GM18858 (cell line): ENCODE measurements at regions not wholly inside any gene's neighbourhood (a gene's known extent, or its start where the extent isn't known, plus 50 kb on each side); places are given as distances from the start of the nearest gene placed in this dataset.
"Not testable (repeated sequence)": the region's sequence is repeated elsewhere in the genome, so short reads cannot be mapped to it uniquely, and the experiment has no call there.

Experiments
- ATAC-seq: cut with Tn5 transposase; IDR thresholded peaks from one replicate; pipeline ENCODE4 v1.9.1; 2021; ENCODE audit not compliant: unreplicated experiment

DNA sequence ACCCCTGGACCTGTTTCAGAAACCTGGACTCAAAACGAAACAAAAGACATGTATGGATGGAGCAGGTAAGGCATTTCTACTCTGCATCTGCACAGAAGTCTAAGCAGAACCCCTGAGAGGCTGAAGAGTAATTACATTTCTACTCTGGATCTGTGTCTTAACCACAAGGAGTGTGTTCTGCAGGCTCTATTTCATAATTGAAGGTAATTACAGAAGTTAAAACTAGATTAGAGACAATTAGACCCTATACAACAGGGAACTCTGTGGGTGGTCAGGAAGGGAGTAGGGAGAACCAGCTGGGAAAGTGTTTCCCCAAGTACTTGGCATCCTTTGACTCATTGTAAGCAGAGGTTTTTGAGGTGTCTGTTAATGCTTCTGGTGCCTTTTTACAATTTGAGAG lies 69.8 kb downstream of the IGSF1 start:
- no peak for ATAC-seq

DNA sequence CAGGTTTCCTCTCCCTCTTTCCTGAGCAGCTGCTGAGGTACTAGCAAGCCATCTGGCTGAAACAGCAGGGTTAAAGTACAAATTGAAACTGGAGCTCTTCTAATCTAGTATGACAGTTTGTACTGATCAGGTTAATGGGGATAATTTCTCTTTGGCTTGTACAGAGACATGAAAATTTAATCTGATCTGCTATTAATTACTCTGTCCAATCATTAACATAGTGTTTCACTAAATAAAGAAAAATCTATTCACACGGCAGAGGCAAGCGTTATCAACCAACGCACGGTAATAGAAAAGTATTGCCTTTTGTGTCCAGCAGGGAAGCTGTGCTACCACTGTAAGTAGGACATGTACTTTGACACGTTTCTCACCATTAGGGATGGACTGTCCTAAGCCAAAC lies 71.1 kb downstream of the IGSF1 start:
- no peak for ATAC-seq

DNA sequence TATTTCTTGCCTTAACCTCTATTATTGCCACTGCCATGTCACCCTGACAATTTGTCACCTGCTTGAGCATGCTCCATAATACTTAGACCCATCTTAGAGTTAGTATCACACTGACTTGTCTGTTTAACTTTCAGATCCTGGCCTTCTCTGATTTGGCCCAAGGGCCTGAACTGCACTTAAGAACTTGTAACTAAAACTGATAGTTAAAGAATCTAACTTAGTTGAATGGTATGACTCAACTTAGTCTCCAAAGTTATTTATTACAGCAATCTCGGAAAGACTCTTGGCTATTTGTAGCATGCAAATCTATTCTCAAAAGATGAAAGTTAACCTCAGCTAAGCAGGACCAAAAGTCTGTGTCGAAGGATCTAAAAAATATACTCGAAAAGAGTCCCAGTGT lies 72.3 kb downstream of the IGSF1 start:
- peak; percentile 68 for ATAC-seq

DNA sequence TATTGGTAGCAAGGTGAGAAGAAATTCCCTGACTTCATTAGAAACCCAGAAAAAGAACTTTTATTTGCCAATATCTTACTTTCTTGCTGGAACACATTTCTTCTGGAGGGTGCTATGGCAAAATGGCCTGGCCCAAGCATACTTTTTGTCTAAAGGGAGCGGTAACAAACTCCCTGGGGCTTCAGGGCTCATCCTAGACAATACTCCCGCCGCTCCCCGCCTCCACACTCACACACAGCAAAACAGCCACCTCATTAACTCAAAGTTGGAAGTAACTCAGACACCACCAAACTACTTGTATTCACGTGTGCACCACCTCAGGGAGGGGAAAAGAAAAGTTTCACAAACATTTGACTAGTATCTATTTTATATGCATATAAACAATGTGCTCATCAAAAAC lies 75.7 kb downstream of the IGSF1 start:
- no peak for ATAC-seq

DNA sequence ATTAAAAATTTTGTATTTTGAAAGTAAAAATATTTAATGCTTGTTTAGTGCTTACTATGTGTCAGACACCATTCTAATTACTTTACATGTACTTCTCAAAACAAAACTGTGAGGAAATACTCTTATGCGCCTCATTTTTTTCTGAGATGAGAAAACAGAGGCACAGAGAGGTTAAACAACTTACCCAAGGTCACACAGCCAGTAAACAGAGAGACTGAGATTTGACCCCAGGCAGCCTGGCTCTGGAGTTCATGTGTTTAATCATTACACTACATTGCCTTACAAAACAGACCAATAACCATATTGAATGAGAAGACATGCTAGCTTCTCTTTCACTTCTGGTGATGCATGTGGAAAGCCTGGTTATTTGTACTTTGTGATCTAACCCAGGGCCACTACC lies 86.3 kb downstream of the IGSF1 start:
- no peak for ATAC-seq

DNA sequence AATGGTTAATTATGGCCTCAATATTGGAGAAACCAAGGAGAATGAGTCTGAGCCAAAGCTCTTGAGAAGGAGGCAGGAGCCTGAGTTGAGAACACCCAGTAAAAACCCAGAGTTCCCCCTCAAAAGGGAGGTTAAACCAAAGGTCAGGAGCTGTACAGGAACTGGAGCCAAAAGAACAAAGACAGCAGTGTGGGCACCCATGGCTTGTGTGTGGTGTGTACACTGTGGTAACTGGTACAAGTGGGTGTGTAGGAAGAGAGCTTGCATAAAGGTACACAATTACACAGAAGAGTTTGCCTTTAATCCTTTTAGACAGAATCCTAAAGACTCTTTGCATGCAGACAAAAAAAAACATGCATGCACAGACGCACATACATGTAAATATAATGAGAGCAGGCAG lies 87.1 kb downstream of the IGSF1 start:
- ATAC-seq, result no peak

DNA sequence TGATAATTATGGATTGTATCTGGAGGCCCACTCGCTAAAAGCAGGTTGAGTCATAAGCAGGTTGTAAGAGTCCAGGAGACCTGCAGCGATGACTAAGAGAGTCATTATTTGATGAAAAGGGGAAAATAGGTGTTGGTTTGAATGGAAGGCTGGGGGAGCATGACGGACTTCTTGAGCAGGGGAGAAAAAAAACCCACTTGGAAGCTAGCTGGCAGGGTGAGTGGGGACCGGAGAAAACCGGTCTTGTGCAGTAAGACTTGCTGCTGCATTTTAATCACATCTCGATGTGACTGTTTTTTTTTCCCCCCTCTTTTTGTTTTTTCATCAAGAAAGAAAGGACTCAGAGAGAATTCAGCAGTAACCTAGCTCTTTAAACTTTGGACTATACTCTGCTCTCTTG lies 90.0 kb downstream of the IGSF1 start:
- ATAC-seq, result no peak

DNA sequence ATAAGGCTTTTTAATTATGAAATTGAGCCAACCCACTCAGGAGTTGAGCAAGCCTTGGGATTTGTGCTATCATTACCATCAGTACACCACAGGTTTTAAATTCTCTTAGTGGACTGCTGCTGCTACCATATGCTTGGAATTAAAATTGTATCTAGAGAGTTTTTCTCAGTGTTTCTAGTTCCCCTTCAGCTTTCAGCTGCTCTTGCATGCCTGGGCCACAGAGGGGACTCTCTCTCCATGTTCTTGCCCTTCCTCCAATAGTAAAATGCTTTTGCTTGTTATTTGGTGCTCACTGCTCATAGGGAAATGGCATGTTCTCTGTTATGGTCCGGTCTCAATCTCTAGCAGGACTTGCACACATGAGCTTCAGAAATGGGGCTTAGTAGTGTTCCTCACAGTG lies 101.9 kb downstream of the IGSF1 start:
- no peak for ATAC-seq

DNA sequence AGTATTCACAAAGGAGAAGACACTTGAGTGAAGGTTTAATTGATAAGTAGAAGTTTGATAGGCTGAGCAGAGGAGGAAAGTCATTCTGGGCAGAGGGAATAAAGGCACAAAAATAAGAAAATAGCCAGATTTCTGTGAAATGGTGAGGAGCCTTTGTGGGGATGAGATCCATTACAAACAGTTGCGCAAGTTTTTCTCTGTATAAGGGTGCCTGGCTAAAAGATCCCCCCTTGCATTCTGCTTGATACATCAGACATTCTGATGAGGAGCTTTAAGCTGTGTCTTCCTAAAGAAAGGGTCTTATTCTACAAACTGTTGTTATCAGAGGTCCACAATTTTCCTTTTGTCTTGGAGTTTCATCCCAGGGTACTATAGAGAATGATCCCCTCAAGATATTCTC lies 112.0 kb downstream of the ARHGAP36 start:
- ATAC-seq, result no peak

DNA sequence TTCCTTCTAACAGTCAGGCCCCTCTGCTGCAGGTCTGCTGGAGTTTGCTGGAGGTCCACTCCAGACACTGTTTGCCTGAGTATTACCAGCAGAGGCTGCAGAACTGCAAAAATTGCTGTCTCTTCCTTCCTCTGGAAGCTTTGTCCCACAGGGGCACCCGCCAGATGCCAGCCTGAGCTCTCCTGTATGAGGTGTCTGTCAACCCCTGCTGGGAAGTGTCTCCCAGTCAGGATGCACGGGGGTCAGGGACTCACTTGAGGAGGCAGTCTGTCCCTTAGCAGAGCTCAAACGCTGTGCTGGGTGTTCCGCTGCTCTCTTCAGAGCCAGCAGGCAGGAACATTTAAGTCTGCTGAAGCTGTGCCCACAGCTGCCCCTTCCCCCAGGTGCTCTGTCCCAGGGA lies 105.5 kb downstream of the ARHGAP36 start:
- not testable (repeated sequence) for ATAC-seq

DNA sequence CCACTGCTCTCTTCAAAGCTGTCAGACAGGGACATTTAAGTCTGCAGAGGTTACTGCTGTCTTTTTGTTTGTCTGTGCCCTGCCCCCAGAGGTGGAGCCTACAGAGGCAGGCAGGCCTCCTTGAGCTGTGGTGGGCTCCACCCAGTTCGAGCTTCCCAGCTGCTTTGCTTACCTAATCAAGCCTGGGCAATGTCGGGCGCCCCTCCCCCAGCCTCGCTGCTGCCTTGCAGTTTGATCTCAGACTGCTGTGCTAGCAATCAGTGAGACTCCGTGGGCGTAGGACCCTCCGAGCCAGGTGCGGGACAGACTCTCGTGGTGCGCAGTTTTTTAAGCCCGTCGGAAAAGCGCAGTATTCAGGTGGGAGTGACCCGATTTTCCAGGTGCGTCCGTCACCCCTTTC lies 99.5 kb downstream of the ARHGAP36 start:
- not testable (repeated sequence) for ATAC-seq

DNA sequence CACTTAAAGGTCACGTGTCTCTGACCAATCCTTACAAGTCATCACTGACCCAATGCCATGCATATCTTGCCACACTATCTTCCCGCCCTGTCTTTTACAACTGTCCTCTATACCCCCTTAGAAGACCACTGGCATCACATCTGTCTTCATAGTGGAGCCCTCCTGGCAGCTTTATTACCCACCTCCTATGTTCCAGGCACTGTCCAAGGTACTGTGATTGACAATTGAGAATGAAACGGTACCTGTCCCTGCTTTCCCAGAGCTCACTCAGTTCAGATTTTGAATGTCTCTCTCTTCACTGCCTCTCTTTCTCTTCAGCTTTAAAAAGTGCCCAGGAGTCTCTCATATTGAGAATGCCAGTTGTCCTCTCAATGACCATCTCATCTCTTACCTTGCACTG lies 88.6 kb downstream of the ARHGAP36 start:
- no peak for ATAC-seq
